Transverse colon (tissue), 4 donors: ENCODE measurements at regions not wholly inside any gene's neighbourhood (a gene's known extent, or its start where the extent isn't known, plus 50 kb on each side); places are given as distances from the start of the nearest gene placed in this dataset.

Source experiments
- POLR2AphosphoS5 ChIP-seq, 3 donors: sonication (generic); formaldehyde crosslinking; IDR thresholded peaks; one replicate each; pipeline ENCODE4 v1.6.1; 2016; ENCODE audit warnings: antibody characterized with exemption in 3 of 3
- TF ChIP-seq, protein P1 (sequence below), 5 experiments: fragments of 200-600 bp in 3 of 5; fragments of 450-650 bp in 2 of 5; sonication (generic) in 3 of 5; IDR thresholded peaks; 1 replicate in 2 of 5; 2 replicates in 3 of 5; pipeline ENCODE4 v1.5.1; 2016 to 2017; ENCODE audit warnings: antibody characterized with exemption in 5 of 5, inconsistent platforms in 3 of 5, mild to moderate bottlenecking in 2 of 5, moderate library complexity in 1 of 5

DNA sequence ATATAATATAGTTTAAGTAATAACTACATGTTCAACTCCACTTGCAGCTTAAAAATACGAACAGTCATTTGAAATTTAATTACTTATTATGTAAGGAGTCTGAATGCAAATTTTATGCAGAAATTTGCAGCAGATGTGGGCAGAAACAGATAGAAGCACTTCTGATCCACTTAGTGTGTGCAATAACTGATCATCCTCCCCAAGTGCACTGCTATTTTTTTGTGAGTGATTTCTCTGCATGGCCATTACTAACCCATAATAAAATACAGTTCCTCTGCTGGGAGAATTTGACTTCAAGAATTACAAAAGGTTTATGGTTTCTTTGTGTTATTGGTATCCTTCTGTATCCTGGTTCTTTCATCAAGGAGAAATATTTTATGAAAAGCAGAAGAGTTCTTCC, 611.5 kb upstream of the RGS18 start:
- TF ChIP-seq, protein P1, sequence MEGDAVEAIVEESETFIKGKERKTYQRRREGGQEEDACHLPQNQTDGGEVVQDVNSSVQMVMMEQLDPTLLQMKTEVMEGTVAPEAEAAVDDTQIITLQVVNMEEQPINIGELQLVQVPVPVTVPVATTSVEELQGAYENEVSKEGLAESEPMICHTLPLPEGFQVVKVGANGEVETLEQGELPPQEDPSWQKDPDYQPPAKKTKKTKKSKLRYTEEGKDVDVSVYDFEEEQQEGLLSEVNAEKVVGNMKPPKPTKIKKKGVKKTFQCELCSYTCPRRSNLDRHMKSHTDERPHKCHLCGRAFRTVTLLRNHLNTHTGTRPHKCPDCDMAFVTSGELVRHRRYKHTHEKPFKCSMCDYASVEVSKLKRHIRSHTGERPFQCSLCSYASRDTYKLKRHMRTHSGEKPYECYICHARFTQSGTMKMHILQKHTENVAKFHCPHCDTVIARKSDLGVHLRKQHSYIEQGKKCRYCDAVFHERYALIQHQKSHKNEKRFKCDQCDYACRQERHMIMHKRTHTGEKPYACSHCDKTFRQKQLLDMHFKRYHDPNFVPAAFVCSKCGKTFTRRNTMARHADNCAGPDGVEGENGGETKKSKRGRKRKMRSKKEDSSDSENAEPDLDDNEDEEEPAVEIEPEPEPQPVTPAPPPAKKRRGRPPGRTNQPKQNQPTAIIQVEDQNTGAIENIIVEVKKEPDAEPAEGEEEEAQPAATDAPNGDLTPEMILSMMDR (IDR thresholded peaks at IDR 0.05), result no peak
- TF ChIP-seq POLR2AphosphoS5 (IDR thresholded peaks at IDR 0.05), result no peak
